Kasumi-1 (cell line): ENCODE measurements at regions not wholly inside any gene's neighbourhood (a gene's known extent, or its start where the extent isn't known, plus 50 kb on each side); places are given as distances from the start of the nearest gene placed in this dataset.

ENCODE experiments used
- DNase-seq, 2 experiments: peaks; one replicate each; lab custom pipeline; 2025; lab: John Stamatoyannopoulos, UW

GRCh38 chr4:147054228-147054872, 108.7 kb upstream of the TTC29 start:
- DNase-seq = no peak

- DNase-seq = no peak
Observed at GRCh38 chr4:147056940-147057610, 111.4 kb upstream of the TTC29 start.

GRCh38 chr4:147057611-147058190, 112.0 kb upstream of the TTC29 start:
- no peak for DNase-seq

GRCh38 chr4:147059064-147059731, 113.5 kb upstream of the TTC29 start:
- no peak for DNase-seq

- DNase-seq = no peak
Observed at GRCh38 chr4:147060151-147060931, 114.7 kb upstream of the TTC29 start.

- no peak for DNase-seq
Observed at GRCh38 chr4:147064856-147065255, 119.2 kb upstream of the TTC29 start.

- no peak for DNase-seq
Observed at GRCh38 chr4:147068564-147068963, 122.9 kb upstream of the TTC29 start.

- DNase-seq = no peak
Observed at GRCh38 chr4:147071209-147071740, 125.6 kb upstream of the TTC29 start.

GRCh38 chr4:147076179-147076578, 130.5 kb upstream of the TTC29 start:
- no peak for DNase-seq

GRCh38 chr4:147076728-147077127, 131.1 kb upstream of the TTC29 start:
- DNase-seq = no peak

- no peak for DNase-seq
Observed at GRCh38 chr4:147078362-147078761, 132.7 kb upstream of the TTC29 start.

- DNase-seq = no peak
Observed at GRCh38 chr4:147078875-147079658, 133.4 kb upstream of the TTC29 start.

- DNase-seq = no peak
Observed at GRCh38 chr4:147084861-147085260, 139.2 kb upstream of the TTC29 start.

- DNase-seq = no peak
Observed at GRCh38 chr4:147085781-147086180, 140.1 kb upstream of the TTC29 start.

GRCh38 chr4:147088146-147088545, 142.5 kb upstream of the TTC29 start:
- DNase-seq = no peak

GRCh38 chr4:147090486-147090885, 144.8 kb upstream of the TTC29 start:
- DNase-seq = no peak

- DNase-seq = no peak
Observed at GRCh38 chr4:147093206-147093605, 147.5 kb upstream of the TTC29 start.

- DNase-seq = no peak
Observed at GRCh38 chr4:147094238-147094637, 148.6 kb upstream of the TTC29 start.

GRCh38 chr4:147096667-147097604, 151.3 kb upstream of the TTC29 start:
- peak; percentile 60 to 79 for DNase-seq

- DNase-seq = no peak
Observed at GRCh38 chr4:147101678-147102077, 156.0 kb upstream of the TTC29 start.
